A673 (cell line): ENCODE measurements at regions not wholly inside any gene's neighbourhood (a gene's known extent, or its start where the extent isn't known, plus 50 kb on each side); places are given as distances from the start of the nearest gene placed in this dataset.

ENCODE experiments used
- BruUV-seq: library from RNA; stranded (reverse); fragments of 400-500 nt; replicated peaks from 2 replicates; lab custom pipeline; 2021; lab: Mats Ljungman, UMichigan
- CTCF ChIA-PET: fragments of 300-600 bp; sonication (Branson Sonifier 250); formaldehyde crosslinking; loops from one replicate; lab custom pipeline; 2022; ENCODE audit warnings: antibody characterized with exemption; lab: Charles Lee
- POLR2A ChIA-PET: fragments of 300-600 bp; sonication (Branson Sonifier 250); formaldehyde crosslinking; loops from one replicate; lab custom pipeline; 2022; ENCODE audit warnings: antibody characterized with exemption; ENCODE audit not compliant: low non-redundant PET; lab: Charles Lee
- DNase-seq: peaks from one replicate; pipeline ENCODE4 v3.0.0-alpha.2; 2015; ENCODE audit warnings: low spot score
- H3K27ac ChIP-seq: fragments of 200-600 bp; sonication (generic); 2 replicates; pipeline ENCODE4 v1.5.1; 2016; ENCODE audit warnings: mixed run types, low read depth, mild to moderate bottlenecking, mixed read lengths, antibody characterized with exemption, low read length; ENCODE audit not compliant: poor library complexity, severe bottlenecking
- H3K27me3 ChIP-seq: fragments of 200-600 bp; sonication (generic); replicated peaks from 2 replicates; pipeline ENCODE4 v1.6.1; 2017; ENCODE audit warnings: mixed run types, low read depth, mild to moderate bottlenecking, mixed read lengths, antibody characterized with exemption, low read length; ENCODE audit not compliant: insufficient read depth, poor library complexity
- H3K36me3 ChIP-seq: fragments of 200-600 bp; sonication (generic); 2 replicates; pipeline ENCODE4 v1.6.1; 2016; ENCODE audit warnings: mixed run types, mild to moderate bottlenecking, mixed read lengths, antibody characterized with exemption, low read length; ENCODE audit not compliant: insufficient read depth, poor library complexity, severe bottlenecking
- H3K4me1 ChIP-seq: fragments of 200-600 bp; sonication (generic); 2 replicates; pipeline ENCODE4 v1.6.1; 2017; ENCODE audit warnings: mixed run types, mild to moderate bottlenecking, mixed read lengths, antibody characterized with exemption, low read length; ENCODE audit not compliant: insufficient read depth, poor library complexity, severe bottlenecking
- H3K4me3 ChIP-seq: fragments of 200-600 bp; sonication (generic); 2 replicates; pipeline ENCODE4 v1.5.1; 2016; ENCODE audit warnings: low read depth, mixed run types, mild to moderate bottlenecking, mixed read lengths, low read length; ENCODE audit not compliant: poor library complexity, severe bottlenecking
- H3K9me3 ChIP-seq: fragments of 200-600 bp; sonication (generic); 2 replicates; pipeline ENCODE4 v1.6.1; 2016; ENCODE audit warnings: mixed run types, low read depth, mild to moderate bottlenecking, mixed read lengths, antibody characterized with exemption, low read length; ENCODE audit not compliant: poor library complexity, severe bottlenecking
- CTCF ChIP-seq: fragments of 300-800, 200-600 bp; sonication (generic); conservative IDR thresholded peaks from 2 replicates; pipeline ENCODE4 v1.5.1; 2017; ENCODE audit warnings: low read depth, mild to moderate bottlenecking, antibody characterized with exemption, low read length, moderate library complexity, mixed read lengths
- EZH2 ChIP-seq: fragments of 200-600 bp; sonication (generic); IDR thresholded peaks from 2 replicates; pipeline ENCODE4 v1.6.1; 2017; ENCODE audit warnings: borderline replicate concordance, low read depth, mild to moderate bottlenecking, mixed read lengths, antibody characterized with exemption, low read length; ENCODE audit not compliant: poor library complexity, severe bottlenecking
- intact Hi-C: fragments of 100-400 bp; cut with micrococcal nuclease; formaldehyde crosslinking; loops from one replicate; pipeline ENCODE4 v1.10.0; 2022; ENCODE audit not compliant: unreplicated experiment

GRCh38 chr6:153801917-153802316 is 237.1 kb upstream of the OPRM1 start:
- BruUV-seq, result no TSS peak
- H3K36me3 ChIP-seq, result no peaks in the 10 kb centered on the region
- POLR2A ChIA-PET, result no interaction called here

GRCh38 chr6:153800580-153801188 is 238.4 kb upstream of the OPRM1 start:
- intact Hi-C loops, result no loop called here
- POLR2A ChIA-PET, result no interaction called here
- H3K27ac ChIP-seq, result no peak overlapping the region
- DNase-seq, result no peak
- CTCF ChIA-PET, result no interaction called here
- H3K36me3 ChIP-seq, result no peaks in the 10 kb centered on the region
- H3K27me3 ChIP-seq, result no peaks in the 10 kb centered on the region
- no TSS peak for BruUV-seq
- no peaks in the 10 kb centered on the region for H3K4me1 ChIP-seq
- no peaks in the 10 kb centered on the region for H3K9me3 ChIP-seq
- TF ChIP-seq EZH2, result no peak
- TF ChIP-seq CTCF, result no peak
- no peak overlapping the region for H3K4me3 ChIP-seq

More at GRCh38 chr6:153801917-153802316, 237.1 kb upstream of the OPRM1 start:
- Histone ChIP-seq H3K27ac (no peak overlapping the region), H3K4me1 (no peaks in the 10 kb centered on the region), H3K4me3 (no peak overlapping the region), H3K27me3 (no peaks in the 10 kb centered on the region), H3K9me3 (no peaks in the 10 kb centered on the region)
- intact Hi-C loops, result no loop called here
- CTCF ChIA-PET, result no interaction called here
- TF ChIP-seq CTCF (no peak), EZH2 (no peak)
- no peak for DNase-seq

- peaks cover 4% of the 10 kb centered on the region for H3K4me1 ChIP-seq
- BruUV-seq, result no TSS peak
- H3K9me3 ChIP-seq, result no peaks in the 10 kb centered on the region
- no peaks in the 10 kb centered on the region for H3K27me3 ChIP-seq
- no peaks in the 10 kb centered on the region for H3K36me3 ChIP-seq
- intact Hi-C loops, result loop anchor here (2.0 kb wide), 2 partner anchors 560 to 758 kb away; no protein-coding TSS in a partner anchor
- ChIA-PET POLR2A (no interaction called here), CTCF (no interaction called here)
- peak; percentile 65 for DNase-seq
- no peak overlapping the region for H3K27ac ChIP-seq
- TF ChIP-seq EZH2 (no peak), CTCF (peak; percentile 66)
- no peak overlapping the region for H3K4me3 ChIP-seq
These were observed 248.1 kb upstream of the OPRM1 start for GRCh38 chr6:153790876-153791473.
